ENCODE measurements at regions not wholly inside any gene's neighbourhood (a gene's known extent, or its start where the extent isn't known, plus 50 kb on each side); places are given as distances from the start of the nearest gene placed in this dataset.

- TF ChIP-seq CTCF (IDR thresholded peaks at IDR 0.05; ENCODE audit: poor library complexity) (no peak), EZH2 (IDR thresholded peaks at IDR 0.05; ENCODE audit: borderline replicate concordance) (no peak)
Measured at GRCh38 chr12:62205346-62205745, 54.9 kb upstream of the USP15 start.

Data from hepatocyte (in vitro differentiated cells).